HG02678 (cell line): ENCODE measurements at regions not wholly inside any gene's neighbourhood (a gene's known extent, or its start where the extent isn't known, plus 50 kb on each side); places are given as distances from the start of the nearest gene placed in this dataset.

Experiments used
- ATAC-seq: cut with Tn5 transposase; IDR thresholded peaks from one replicate; pipeline ENCODE4 v1.9.1; 2021; ENCODE audit warnings: mild to moderate bottlenecking, moderate library complexity; ENCODE audit not compliant: unreplicated experiment

DNA sequence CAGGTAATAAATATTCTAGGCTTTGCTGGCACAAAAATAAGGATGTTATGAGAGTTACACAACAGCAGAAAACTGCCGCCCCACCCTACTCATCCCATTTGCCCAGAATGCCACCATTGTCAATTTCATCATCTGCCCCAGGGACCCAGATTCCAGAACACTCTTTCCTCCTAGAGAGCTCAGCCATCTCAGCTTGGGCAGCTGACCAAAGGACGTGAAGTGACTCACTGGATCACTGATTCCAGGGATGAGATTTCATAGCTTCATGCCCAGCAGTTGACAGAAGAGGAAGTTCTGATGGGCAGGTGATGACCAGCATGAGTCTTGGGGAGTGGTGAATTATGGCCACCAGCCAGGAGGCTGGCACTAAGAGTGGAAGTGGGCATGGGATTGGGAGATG, 450.3 kb downstream of the RMST start:
- no peak for ATAC-seq

DNA sequence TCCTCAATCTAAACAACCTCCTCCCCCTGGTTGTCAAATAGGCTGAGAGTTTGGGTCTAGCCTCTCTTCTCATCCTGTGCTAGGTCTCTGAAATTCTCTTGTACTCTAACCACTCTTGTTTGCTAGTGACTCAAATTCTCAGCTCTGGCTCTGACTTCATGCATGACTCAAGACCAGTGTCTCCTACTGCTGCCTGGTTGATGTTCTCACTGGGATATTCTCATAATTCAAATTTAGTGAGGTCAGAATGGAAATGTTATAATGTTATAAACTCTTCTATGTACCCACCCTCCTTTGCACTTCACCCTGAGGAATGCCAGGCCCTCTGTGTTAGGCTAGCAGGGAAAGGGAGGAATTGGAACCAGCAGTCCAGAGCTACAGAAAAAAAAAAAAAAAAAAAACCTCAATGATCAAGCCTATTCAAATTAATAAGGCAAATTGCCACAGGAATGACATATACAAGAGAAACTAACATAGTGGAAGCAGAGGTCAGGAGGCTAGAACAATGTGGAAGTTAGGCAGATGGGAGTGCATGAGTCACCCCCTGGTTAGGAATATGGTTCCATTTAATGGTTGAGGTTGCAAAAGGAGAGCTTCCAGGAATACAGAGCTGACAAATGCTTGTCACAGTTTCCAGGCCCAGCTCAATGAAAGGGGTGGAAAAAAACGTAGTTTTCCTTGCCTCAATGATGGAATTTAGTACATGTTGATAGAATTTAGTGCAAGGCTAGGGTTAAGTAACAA, 459.5 kb downstream of the RMST start:
- no peak for ATAC-seq

GRCh38 chr12:97923546-97923945, 460.9 kb downstream of the RMST start:
- no peak for ATAC-seq

DNA sequence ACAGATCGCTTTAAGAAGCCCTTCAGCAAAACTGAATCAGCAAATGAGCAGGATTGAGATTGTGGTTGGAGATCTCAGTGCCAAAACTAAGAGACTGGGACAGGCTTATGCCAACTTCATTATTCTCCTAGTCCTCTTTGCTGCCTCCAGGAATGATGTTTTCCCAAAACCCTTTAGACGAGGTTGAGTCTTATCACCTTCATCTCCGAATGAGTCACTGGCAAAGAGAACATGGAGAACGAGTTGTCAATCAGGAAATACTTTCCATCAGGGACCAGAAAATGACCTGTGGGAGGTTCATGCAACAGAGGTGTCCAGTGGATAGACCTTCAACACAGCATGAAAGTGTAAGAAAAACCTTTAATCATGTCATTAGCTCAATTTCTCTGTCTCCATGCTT, 461.5 kb downstream of the RMST start:
- ATAC-seq = no peak

DNA sequence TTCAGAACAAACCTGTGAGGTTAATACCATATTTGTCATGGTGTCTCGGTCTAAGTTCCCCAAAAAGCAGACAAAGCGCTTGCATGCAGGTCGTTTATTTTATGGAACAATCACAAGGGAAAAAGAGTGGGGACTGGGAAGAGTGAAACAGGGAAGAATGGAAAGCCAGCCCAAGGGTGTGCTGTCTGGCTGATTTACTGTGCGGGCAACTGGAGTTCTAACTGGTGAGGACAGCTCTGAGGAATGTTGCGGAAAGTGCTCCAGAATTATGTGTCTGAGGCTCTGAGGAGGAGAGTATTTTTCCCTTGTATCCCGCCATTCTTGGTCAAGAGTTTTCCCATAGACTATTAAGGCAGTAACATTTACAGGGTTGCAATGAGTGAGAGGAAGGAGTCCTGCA, 465.4 kb downstream of the RMST start:
- no peak for ATAC-seq

DNA sequence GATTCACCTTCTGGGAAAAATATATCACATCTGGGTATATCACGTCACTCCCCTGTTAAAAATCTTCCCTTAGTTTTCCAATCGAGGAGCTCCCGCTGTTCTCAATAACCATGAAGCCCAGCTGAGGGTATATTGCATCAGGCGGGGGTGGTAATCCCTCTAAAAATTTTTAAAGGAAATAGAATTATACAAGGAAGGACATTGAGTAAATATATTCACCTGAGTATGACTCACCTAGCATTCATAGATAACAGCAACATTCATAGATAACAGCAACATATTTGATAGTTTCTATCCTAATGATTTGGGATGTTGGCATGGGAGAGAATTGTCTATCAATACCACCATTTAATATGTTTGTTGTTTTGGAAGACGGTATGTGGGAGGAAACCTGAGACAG, 473.6 kb downstream of the RMST start:
- ATAC-seq = no peak

DNA sequence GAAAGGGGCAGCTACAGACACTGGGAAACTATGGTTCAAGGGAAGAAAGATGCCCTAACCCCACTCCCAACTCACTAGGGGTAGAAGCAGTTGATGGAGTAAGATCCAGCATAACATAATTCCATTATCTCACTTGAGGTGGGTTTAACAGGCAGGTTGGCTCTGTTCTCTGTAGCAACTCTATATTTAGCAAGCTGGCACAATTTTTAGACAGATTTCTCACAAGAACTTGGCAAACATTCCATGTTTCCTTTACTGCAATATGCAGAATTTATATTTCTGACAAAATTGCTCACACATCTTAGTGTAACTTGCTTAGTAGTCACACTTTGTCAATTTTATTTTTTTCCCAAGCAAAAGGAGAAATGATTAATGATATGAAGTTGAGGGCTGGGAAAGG, 475.4 kb downstream of the RMST start:
- no peak for ATAC-seq

DNA sequence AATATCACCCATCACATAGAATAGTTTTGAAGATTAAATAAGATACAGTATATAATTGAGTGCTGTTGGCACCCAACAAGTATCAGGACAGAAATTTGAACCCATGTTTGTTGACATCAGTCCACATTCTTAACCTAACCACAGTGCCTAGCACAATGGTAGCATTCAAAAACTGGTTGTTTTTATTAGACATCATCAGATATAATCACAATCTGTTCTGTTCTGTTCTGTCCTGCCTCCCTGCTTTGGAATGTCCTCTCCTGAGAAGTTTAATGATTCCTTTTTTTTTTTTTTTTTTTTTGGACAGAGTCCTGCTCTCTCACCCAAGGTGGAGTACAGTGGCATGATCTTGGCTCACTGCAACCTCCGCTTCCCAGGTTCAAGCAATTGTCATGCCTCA, 476.6 kb downstream of the RMST start:
- ATAC-seq = no peak

- ATAC-seq = no peak
Measured at GRCh38 chr12:97940105-97940504, 477.5 kb downstream of the RMST start.

GRCh38 chr12:97940629-97941028, 478.0 kb downstream of the RMST start:
- no peak for ATAC-seq

- no peak for ATAC-seq
Measured at GRCh38 chr12:97941686-97942354, 479.2 kb downstream of the RMST start.

GRCh38 chr12:97943359-97943758, 480.8 kb downstream of the RMST start:
- ATAC-seq = no peak

- no peak for ATAC-seq
Measured at GRCh38 chr12:97944576-97944975, 482.0 kb downstream of the RMST start.

DNA sequence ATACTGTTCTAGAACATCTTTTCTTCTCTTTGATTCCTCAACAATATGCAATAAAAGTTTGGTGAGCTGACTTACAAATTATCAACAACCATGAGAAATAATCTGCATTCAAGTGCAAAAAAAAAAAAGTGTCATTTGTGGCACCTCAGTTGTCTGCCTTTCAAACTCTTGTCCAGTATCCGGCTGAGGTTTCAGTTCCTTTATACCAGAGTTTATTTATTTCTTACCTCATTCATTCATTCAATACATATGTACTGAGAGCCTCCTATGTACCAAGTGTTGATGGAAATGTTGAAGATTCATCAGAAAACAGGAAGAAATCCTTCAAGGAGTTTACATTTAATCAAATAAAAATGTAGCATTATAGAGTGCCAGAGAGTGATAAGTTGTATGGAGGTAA, 484.1 kb downstream of the RMST start:
- ATAC-seq = no peak

DNA sequence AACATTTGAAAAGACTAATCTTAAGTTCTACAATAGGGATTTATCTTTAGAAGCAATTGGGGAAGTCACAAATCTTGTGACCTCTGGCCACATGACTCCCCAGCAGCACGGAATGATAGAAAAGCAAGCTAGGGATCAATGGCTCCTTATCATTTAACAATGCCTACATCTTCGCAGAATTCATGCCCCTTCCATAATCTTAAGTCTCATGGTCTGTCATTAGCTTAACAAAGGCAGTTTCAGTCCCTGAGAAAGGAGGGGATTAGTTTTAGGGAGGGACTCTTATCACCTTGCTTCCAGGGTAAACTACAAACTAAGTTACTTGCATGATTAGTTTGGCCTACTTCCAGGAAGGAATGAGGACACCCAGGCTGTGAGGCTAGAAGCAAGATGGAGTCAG, 486.0 kb downstream of the RMST start:
- ATAC-seq = no peak

DNA sequence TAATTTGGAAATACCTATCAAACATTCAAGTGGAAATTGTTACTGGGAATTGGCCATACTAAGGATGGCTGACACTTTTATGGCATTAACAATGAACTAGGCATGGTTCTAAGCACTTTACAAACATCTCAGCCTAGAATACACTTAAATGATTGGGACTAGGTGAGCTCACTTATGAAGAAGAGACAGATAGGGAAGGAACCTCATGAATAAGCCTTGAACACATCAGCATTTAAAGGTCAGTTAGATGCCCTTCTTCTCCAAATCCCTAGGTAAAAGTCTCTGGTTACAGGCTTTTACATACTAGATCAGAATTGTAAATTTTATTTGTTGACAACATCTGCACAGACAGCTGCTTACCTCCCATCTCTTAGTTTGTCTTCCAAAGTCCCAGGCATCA, 488.6 kb downstream of the RMST start:
- ATAC-seq = no peak

GRCh38 chr12:97951717-97952116, 489.1 kb downstream of the RMST start:
- no peak for ATAC-seq

GRCh38 chr12:97957109-97957508, 494.5 kb downstream of the RMST start:
- ATAC-seq = no peak

DNA sequence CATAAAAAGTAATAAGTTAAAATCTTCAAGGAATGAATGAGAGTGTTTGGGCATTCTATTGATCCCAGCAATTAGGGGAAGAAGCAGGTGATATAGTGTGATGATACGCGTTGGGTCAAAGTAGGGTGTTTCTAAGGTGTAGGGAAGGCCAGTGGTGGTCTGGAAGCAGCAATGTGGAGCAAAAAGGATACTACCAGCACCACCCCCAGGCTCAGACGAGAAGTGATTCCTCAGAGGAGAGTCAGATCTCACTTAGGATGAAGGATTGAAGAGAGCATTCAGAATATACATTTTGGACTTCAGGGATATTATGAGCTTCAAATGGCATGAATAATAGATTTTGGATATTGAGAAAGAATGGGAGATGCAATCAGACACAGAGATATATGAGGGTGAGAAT, 497.6 kb downstream of the RMST start:
- no peak for ATAC-seq

- peak; percentile 87 for ATAC-seq
Measured at GRCh38 chr12:97960741-97961608, 498.4 kb downstream of the RMST start.

GRCh38 chr12:97967831-97968230, 505.2 kb downstream of the RMST start:
- ATAC-seq = no peak
